Prostate gland (tissue), 2 donors: ENCODE measurements at regions not wholly inside any gene's neighbourhood (a gene's known extent, or its start where the extent isn't known, plus 50 kb on each side); places are given as distances from the start of the nearest gene placed in this dataset.

Experiments used
- CTCF ChIP-seq, 4 experiments: fragments of 200-600 bp in 2 of 4; fragments of 450-650 bp in 2 of 4; sonication (generic) in 2 of 4; IDR thresholded peaks; 1 replicate in 3 of 4; 2 replicates in 1 of 4; pipeline ENCODE4 v1.5.1; 2016 to 2019; ENCODE audit warnings: antibody characterized with exemption in 4 of 4, mild to moderate bottlenecking in 2 of 4, moderate library complexity in 2 of 4
- POLR2A ChIP-seq: fragments of 450-650 bp; IDR thresholded peaks from one replicate; pipeline ENCODE4 v1.6.1; 2016; ENCODE audit warnings: antibody characterized with exemption, mild to moderate bottlenecking
- POLR2AphosphoS5 ChIP-seq: sonication (generic); formaldehyde crosslinking; IDR thresholded peaks from one replicate; pipeline ENCODE4 v1.6.1; 2017; ENCODE audit warnings: antibody characterized with exemption

GRCh38 chr2:58727981-58728656 lies 487.0 kb upstream of the FANCL start:
- TF ChIP-seq CTCF (IDR thresholded peaks at IDR 0.05) (no peak), POLR2A (no peak), POLR2AphosphoS5 (no peak)
